Type B pancreatic cell (in vitro differentiated cells): ENCODE measurements at regions not wholly inside any gene's neighbourhood (a gene's known extent, or its start where the extent isn't known, plus 50 kb on each side); places are given as distances from the start of the nearest gene placed in this dataset.

Source experiments
- DNase-seq: peaks from one replicate; pipeline ENCODE4 v3.0.0; 2021; ENCODE audit warnings: mixed read lengths; ENCODE audit not compliant: unreplicated experiment; ENCODE audit errors: extremely low spot score
- H3K27ac Mint-ChIP-seq: 2 replicates; pipeline ENCODE4 v1.8.0; 2021; ENCODE audit warnings: mild to moderate bottlenecking, mixed read lengths
- H3K27me3 Mint-ChIP-seq: 2 replicates; pipeline ENCODE4 v1.8.0; 2021; ENCODE audit warnings: mixed read lengths
- H3K36me3 Mint-ChIP-seq: 2 replicates; pipeline ENCODE4 v1.8.0; 2021; ENCODE audit warnings: mixed read lengths
- H3K4me1 Mint-ChIP-seq: one replicate; pipeline ENCODE4 v1.8.0; 2021; ENCODE audit warnings: mixed read lengths; ENCODE audit not compliant: unreplicated experiment
- H3K4me3 Mint-ChIP-seq: 2 replicates; pipeline ENCODE4 v1.8.0; 2021; ENCODE audit warnings: mild to moderate bottlenecking, mixed read lengths
- H3K9me3 Mint-ChIP-seq: 2 replicates; pipeline ENCODE4 v1.8.0; 2021; ENCODE audit warnings: mixed read lengths
- CTCF ChIP-seq: fragments of 200-600 bp; sonication (generic); conservative IDR thresholded peaks from 2 replicates; pipeline ENCODE4 v1.5.0; 2021; ENCODE audit warnings: antibody characterized with exemption, mild to moderate bottlenecking

- Mint-ChIP-seq H3K27me3 (no peaks in the 10 kb centered on the region), H3K4me3 (no peak overlapping the region), H3K36me3 (no peaks in the 10 kb centered on the region), H3K4me1 (no peaks in the 10 kb centered on the region), H3K9me3 (no peaks in the 10 kb centered on the region), H3K27ac (no peak overlapping the region)
- DNase-seq, result no peak
- no peak for TF ChIP-seq CTCF
Measured at GRCh38 chr7:23887660-23888059, 177.6 kb downstream of the STK31 start.

GRCh38 chr7:23888958-23889357 lies 178.9 kb downstream of the STK31 start:
- Mint-ChIP-seq H3K4me3 (no peak overlapping the region), H3K27me3 (no peaks in the 10 kb centered on the region), H3K27ac (no peak overlapping the region), H3K36me3 (no peaks in the 10 kb centered on the region), H3K4me1 (peaks cover 12% of the 10 kb centered on the region), H3K9me3 (no peaks in the 10 kb centered on the region)
- TF ChIP-seq CTCF, result no peak
- DNase-seq, result no peak

- H3K9me3 Mint-ChIP-seq, result no peaks in the 10 kb centered on the region
- no peaks in the 10 kb centered on the region for H3K27me3 Mint-ChIP-seq
- no peak for TF ChIP-seq CTCF
- no peaks in the 10 kb centered on the region for H3K36me3 Mint-ChIP-seq
- H3K4me3 Mint-ChIP-seq, result no peak overlapping the region
- peaks cover 14% of the 10 kb centered on the region for H3K4me1 Mint-ChIP-seq
- no peak overlapping the region for H3K27ac Mint-ChIP-seq
- no peak for DNase-seq
Measured at GRCh38 chr7:23889566-23889965, 179.5 kb downstream of the STK31 start.

- no peaks in the 10 kb centered on the region for H3K9me3 Mint-ChIP-seq
- TF ChIP-seq CTCF, result no peak
- no peak for DNase-seq
- H3K4me1 Mint-ChIP-seq, result peaks cover 20% of the 10 kb centered on the region
- H3K36me3 Mint-ChIP-seq, result no peaks in the 10 kb centered on the region
- H3K27ac Mint-ChIP-seq, result no peak overlapping the region
- no peaks in the 10 kb centered on the region for H3K27me3 Mint-ChIP-seq
- H3K4me3 Mint-ChIP-seq, result no peak overlapping the region
Measured at GRCh38 chr7:23892019-23892418, 182.0 kb downstream of the STK31 start.

GRCh38 chr7:23893176-23893941 lies 183.3 kb downstream of the STK31 start:
- Mint-ChIP-seq H3K9me3 (no peaks in the 10 kb centered on the region), H3K27me3 (no peaks in the 10 kb centered on the region), H3K4me1 (peaks cover 20% of the 10 kb centered on the region), H3K36me3 (no peaks in the 10 kb centered on the region), H3K4me3 (no peak overlapping the region), H3K27ac (no peak overlapping the region)
- DNase-seq, result no peak
- TF ChIP-seq CTCF, result no peak
